Central memory CD8-positive, alpha-beta T cell (primary cell): ENCODE measurements at regions not wholly inside any gene's neighbourhood (a gene's known extent, or its start where the extent isn't known, plus 50 kb on each side); places are given as distances from the start of the nearest gene placed in this dataset.

ENCODE experiments used
- ATAC-seq: fragments of 150-1000 bp; cut with Tn5 transposase; replicated peaks from 2 replicates; pipeline ENCODE4 v1.10.0; 2022; ENCODE audit warnings: mild to moderate bottlenecking, moderate FRiP score, moderate number of reproducible peaks; ENCODE audit not compliant: poor library complexity, severe bottlenecking; ENCODE audit errors: extremely low read depth
- DNase-seq, 2 donors: peaks; one replicate each; pipeline ENCODE4 v3.0.0; 2021; ENCODE audit warnings: low spot score in 2 of 2
- H3K27ac Mint-ChIP-seq: one replicate; pipeline ENCODE4 v1.8.0; 2022; ENCODE audit warnings: low read depth, mild to moderate bottlenecking, moderate library complexity, mixed read lengths
- H3K27me3 Mint-ChIP-seq: one replicate; pipeline ENCODE4 v1.8.0; 2022; ENCODE audit warnings: mixed read lengths
- H3K36me3 Mint-ChIP-seq: one replicate; pipeline ENCODE4 v1.8.0; 2022; ENCODE audit warnings: mild to moderate bottlenecking, moderate library complexity, mixed read lengths; ENCODE audit not compliant: insufficient read depth
- H3K4me1 Mint-ChIP-seq: one replicate; pipeline ENCODE4 v1.8.0; 2022; ENCODE audit warnings: mixed read lengths
- H3K4me3 Mint-ChIP-seq: one replicate; pipeline ENCODE4 v1.8.0; 2022; ENCODE audit warnings: mild to moderate bottlenecking, moderate library complexity, mixed read lengths
- H3K9me3 Mint-ChIP-seq: one replicate; pipeline ENCODE4 v1.8.0; 2022; ENCODE audit warnings: mixed read lengths

GRCh38 chr15:96072821-96073220 lies 257.7 kb upstream of the NR2F2 start:
- no peak for ATAC-seq
- H3K27me3 Mint-ChIP-seq = peaks cover 11% of the 10 kb centered on the region

GRCh38 chr15:96073908-96074307 lies 256.6 kb upstream of the NR2F2 start:
- no peaks in the 10 kb centered on the region for H3K4me1 Mint-ChIP-seq
- peaks cover 11% of the 10 kb centered on the region for H3K27me3 Mint-ChIP-seq
- ATAC-seq = no peak
- no peak overlapping the region for H3K4me3 Mint-ChIP-seq
- no peak overlapping the region for H3K27ac Mint-ChIP-seq
- no peaks in the 10 kb centered on the region for H3K36me3 Mint-ChIP-seq
- no peaks in the 10 kb centered on the region for H3K9me3 Mint-ChIP-seq
- DNase-seq = no peak

More at GRCh38 chr15:96072821-96073220, 257.7 kb upstream of the NR2F2 start:
- Mint-ChIP-seq H3K27ac (no peak overlapping the region), H3K36me3 (no peaks in the 10 kb centered on the region), H3K4me3 (no peak overlapping the region), H3K4me1 (no peaks in the 10 kb centered on the region), H3K9me3 (no peaks in the 10 kb centered on the region)
- DNase-seq = no peak

GRCh38 chr15:96075895-96076294 lies 254.6 kb upstream of the NR2F2 start:
- H3K27me3 Mint-ChIP-seq = peaks cover 11% of the 10 kb centered on the region
- H3K4me1 Mint-ChIP-seq = no peaks in the 10 kb centered on the region
- no peaks in the 10 kb centered on the region for H3K9me3 Mint-ChIP-seq
- no peak overlapping the region for H3K4me3 Mint-ChIP-seq
- no peak overlapping the region for H3K27ac Mint-ChIP-seq
- no peak for DNase-seq
- no peaks in the 10 kb centered on the region for H3K36me3 Mint-ChIP-seq
- no peak for ATAC-seq

GRCh38 chr15:96076350-96076749 lies 254.2 kb upstream of the NR2F2 start:
- H3K9me3 Mint-ChIP-seq = no peaks in the 10 kb centered on the region
- H3K27ac Mint-ChIP-seq = no peak overlapping the region
- DNase-seq (no peak), ATAC-seq (no peak)
- no peak overlapping the region for H3K4me3 Mint-ChIP-seq
- H3K36me3 Mint-ChIP-seq = no peaks in the 10 kb centered on the region
- peaks cover 11% of the 10 kb centered on the region for H3K27me3 Mint-ChIP-seq
- no peaks in the 10 kb centered on the region for H3K4me1 Mint-ChIP-seq

- H3K4me1 Mint-ChIP-seq = no peaks in the 10 kb centered on the region
- no peak overlapping the region for H3K27ac Mint-ChIP-seq
- no peaks in the 10 kb centered on the region for H3K27me3 Mint-ChIP-seq
- no peak for ATAC-seq
- no peaks in the 10 kb centered on the region for H3K36me3 Mint-ChIP-seq
- DNase-seq = no peak
- no peaks in the 10 kb centered on the region for H3K9me3 Mint-ChIP-seq
- no peak overlapping the region for H3K4me3 Mint-ChIP-seq
Measured at GRCh38 chr15:96079041-96079440, 251.5 kb upstream of the NR2F2 start.

- Mint-ChIP-seq H3K27ac (no peak overlapping the region), H3K36me3 (no peaks in the 10 kb centered on the region), H3K4me3 (no peak overlapping the region), H3K27me3 (no peaks in the 10 kb centered on the region), H3K4me1 (no peaks in the 10 kb centered on the region), H3K9me3 (no peaks in the 10 kb centered on the region)
- DNase-seq (no peak), ATAC-seq (no peak)
Measured at GRCh38 chr15:96079882-96080281, 250.6 kb upstream of the NR2F2 start.

- Mint-ChIP-seq H3K4me1 (no peaks in the 10 kb centered on the region), H3K9me3 (no peaks in the 10 kb centered on the region), H3K27ac (no peak overlapping the region), H3K27me3 (peaks cover 18% of the 10 kb centered on the region), H3K36me3 (no peaks in the 10 kb centered on the region), H3K4me3 (no peak overlapping the region)
- ATAC-seq (no peak), DNase-seq (no peak)
Measured at GRCh38 chr15:96086164-96086563, 244.3 kb upstream of the NR2F2 start.

- DNase-seq (no peak), ATAC-seq (no peak)
- no peaks in the 10 kb centered on the region for H3K36me3 Mint-ChIP-seq
- H3K4me3 Mint-ChIP-seq = no peak overlapping the region
- no peaks in the 10 kb centered on the region for H3K9me3 Mint-ChIP-seq
- no peak overlapping the region for H3K27ac Mint-ChIP-seq
- H3K4me1 Mint-ChIP-seq = no peaks in the 10 kb centered on the region
- peaks cover 18% of the 10 kb centered on the region for H3K27me3 Mint-ChIP-seq
Measured at GRCh38 chr15:96087180-96087884, 243.2 kb upstream of the NR2F2 start.

GRCh38 chr15:96088650-96089049 lies 241.8 kb upstream of the NR2F2 start:
- Mint-ChIP-seq H3K27me3 (peaks cover 18% of the 10 kb centered on the region), H3K4me3 (no peak overlapping the region), H3K4me1 (no peaks in the 10 kb centered on the region), H3K36me3 (no peaks in the 10 kb centered on the region), H3K9me3 (no peaks in the 10 kb centered on the region), H3K27ac (no peak overlapping the region)
- ATAC-seq (no peak), DNase-seq (no peak)

GRCh38 chr15:96089405-96090058 lies 241.0 kb upstream of the NR2F2 start:
- peaks cover 26% of the 10 kb centered on the region for H3K27me3 Mint-ChIP-seq
- no peak overlapping the region for H3K4me3 Mint-ChIP-seq
- no peaks in the 10 kb centered on the region for H3K9me3 Mint-ChIP-seq
- DNase-seq (no peak), ATAC-seq (no peak)
- no peaks in the 10 kb centered on the region for H3K36me3 Mint-ChIP-seq
- H3K4me1 Mint-ChIP-seq = no peaks in the 10 kb centered on the region
- no peak overlapping the region for H3K27ac Mint-ChIP-seq

- no peaks in the 10 kb centered on the region for H3K9me3 Mint-ChIP-seq
- peaks cover 29% of the 10 kb centered on the region for H3K27me3 Mint-ChIP-seq
- no peaks in the 10 kb centered on the region for H3K4me1 Mint-ChIP-seq
- H3K27ac Mint-ChIP-seq = no peak overlapping the region
- DNase-seq = no peak
- no peak overlapping the region for H3K4me3 Mint-ChIP-seq
- H3K36me3 Mint-ChIP-seq = peaks cover 2% of the 10 kb centered on the region
- ATAC-seq = no peak
Measured at GRCh38 chr15:96092186-96092585, 238.3 kb upstream of the NR2F2 start.

- H3K27me3 Mint-ChIP-seq = peaks cover 29% of the 10 kb centered on the region
- peaks cover 2% of the 10 kb centered on the region for H3K36me3 Mint-ChIP-seq
- no peaks in the 10 kb centered on the region for H3K4me1 Mint-ChIP-seq
- no peak overlapping the region for H3K4me3 Mint-ChIP-seq
- no peak overlapping the region for H3K27ac Mint-ChIP-seq
- no peak for ATAC-seq
- no peak for DNase-seq
- H3K9me3 Mint-ChIP-seq = no peaks in the 10 kb centered on the region
Measured at GRCh38 chr15:96093063-96093462, 237.4 kb upstream of the NR2F2 start.

GRCh38 chr15:96097661-96098060 lies 232.8 kb upstream of the NR2F2 start:
- H3K4me3 Mint-ChIP-seq = no peak overlapping the region
- no peaks in the 10 kb centered on the region for H3K9me3 Mint-ChIP-seq
- no peak for DNase-seq
- H3K4me1 Mint-ChIP-seq = no peaks in the 10 kb centered on the region
- ATAC-seq = no peak
- peaks cover 2% of the 10 kb centered on the region for H3K36me3 Mint-ChIP-seq
- peaks cover 11% of the 10 kb centered on the region for H3K27me3 Mint-ChIP-seq
- H3K27ac Mint-ChIP-seq = no peak overlapping the region
